Spleen (tissue), 7 donors: ENCODE measurements at regions not wholly inside any gene's neighbourhood (a gene's known extent, or its start where the extent isn't known, plus 50 kb on each side); places are given as distances from the start of the nearest gene placed in this dataset.

ENCODE experiments used
- POLR2A ChIP-seq, 3 donors: fragments of 450-650 bp; IDR thresholded peaks; one replicate each; pipeline ENCODE4 v1.5.1; 2017; ENCODE audit warnings: antibody characterized with exemption in 3 of 3, mild to moderate bottlenecking in 1 of 3
- POLR2AphosphoS5 ChIP-seq, 3 donors: sonication (generic); formaldehyde crosslinking; IDR thresholded peaks; one replicate each; pipeline ENCODE4 v1.5.1; 2017; ENCODE audit warnings: antibody characterized with exemption in 3 of 3
- TF ChIP-seq, protein P1 (sequence below), 11 experiments: fragments of 200-600 bp in 7 of 11; fragments of 450-650 bp in 4 of 11; sonication (generic) in 4 of 11; IDR thresholded peaks in 8 of 11; conservative IDR thresholded peaks in 3 of 11; 1 replicate in 7 of 11; 2 replicates in 4 of 11; pipeline versions ENCODE4 v1.4.0 to v1.8.0; 2016 to 2021; ENCODE audit warnings: antibody characterized with exemption in 11 of 11, inconsistent platforms in 4 of 11, mild to moderate bottlenecking in 1 of 11
- donor health status: DM: no; HTN: no; CAD: no; lungs with moderate emphysema.
- donor health status: DM: no; HTN: no; CAD: no.
- donor health status: DM: no; HTN: no; CAD: no.

DNA sequence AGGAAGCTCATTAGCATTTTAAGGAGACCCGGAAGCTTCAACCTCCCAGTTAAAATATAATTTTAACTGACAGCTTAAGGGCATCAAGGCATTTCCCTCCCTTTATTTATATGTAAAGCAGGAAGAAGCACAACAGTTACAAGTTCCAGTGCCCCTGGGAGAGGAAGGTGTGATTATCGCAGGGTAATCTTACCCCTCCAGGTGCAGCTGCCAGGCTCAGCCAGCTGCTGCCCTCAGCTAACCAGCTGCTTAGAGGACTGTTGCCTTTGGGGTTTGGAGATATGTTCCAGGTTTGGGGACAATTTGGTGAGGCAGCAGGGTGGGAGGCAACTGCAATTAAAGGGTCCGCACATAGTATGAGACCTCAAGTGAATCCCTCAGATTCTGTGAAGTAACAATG is 55.3 kb upstream of the SETBP1 start:
- TF ChIP-seq POLR2A (IDR thresholded peaks at IDR 0.05) (no peak), POLR2AphosphoS5 (IDR thresholded peaks at IDR 0.05) (no peak)
- TF ChIP-seq, protein P1, sequence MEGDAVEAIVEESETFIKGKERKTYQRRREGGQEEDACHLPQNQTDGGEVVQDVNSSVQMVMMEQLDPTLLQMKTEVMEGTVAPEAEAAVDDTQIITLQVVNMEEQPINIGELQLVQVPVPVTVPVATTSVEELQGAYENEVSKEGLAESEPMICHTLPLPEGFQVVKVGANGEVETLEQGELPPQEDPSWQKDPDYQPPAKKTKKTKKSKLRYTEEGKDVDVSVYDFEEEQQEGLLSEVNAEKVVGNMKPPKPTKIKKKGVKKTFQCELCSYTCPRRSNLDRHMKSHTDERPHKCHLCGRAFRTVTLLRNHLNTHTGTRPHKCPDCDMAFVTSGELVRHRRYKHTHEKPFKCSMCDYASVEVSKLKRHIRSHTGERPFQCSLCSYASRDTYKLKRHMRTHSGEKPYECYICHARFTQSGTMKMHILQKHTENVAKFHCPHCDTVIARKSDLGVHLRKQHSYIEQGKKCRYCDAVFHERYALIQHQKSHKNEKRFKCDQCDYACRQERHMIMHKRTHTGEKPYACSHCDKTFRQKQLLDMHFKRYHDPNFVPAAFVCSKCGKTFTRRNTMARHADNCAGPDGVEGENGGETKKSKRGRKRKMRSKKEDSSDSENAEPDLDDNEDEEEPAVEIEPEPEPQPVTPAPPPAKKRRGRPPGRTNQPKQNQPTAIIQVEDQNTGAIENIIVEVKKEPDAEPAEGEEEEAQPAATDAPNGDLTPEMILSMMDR (IDR thresholded peaks at IDR 0.05 in 8 of 11, conservative IDR thresholded peaks at IDR 0.05 in 3 of 11): no peak
